Neural cell (in vitro differentiated cells): ENCODE measurements at regions not wholly inside any gene's neighbourhood (a gene's known extent, or its start where the extent isn't known, plus 50 kb on each side); places are given as distances from the start of the nearest gene placed in this dataset.

ENCODE experiments used
- H2AFZ ChIP-seq: fragments of 200-600, 300-800 bp; sonication (generic), shearing (Covaris generic); 2 replicates; pipeline ENCODE4 v1.6.0; 2014; ENCODE audit warnings: low read depth, mild to moderate bottlenecking, antibody characterized with exemption, low read length, moderate library complexity
- H3F3A ChIP-seq: fragments of 200-600 bp; shearing (Covaris generic); 2 replicates; pipeline ENCODE4 v1.6.1; 2016; ENCODE audit warnings: mild to moderate bottlenecking, moderate library complexity, mixed read lengths, antibody characterized with exemption, low read length; ENCODE audit not compliant: insufficient read depth, poor library complexity, severe bottlenecking
- H3K27ac ChIP-seq: fragments of 200-600, 300-800 bp; sonication (generic), shearing (Covaris generic); 2 replicates; pipeline ENCODE4 v1.5.1; 2014; ENCODE audit warnings: mild to moderate bottlenecking, low read length, moderate library complexity
- H3K27me3 ChIP-seq: fragments of 300-800, 200-600 bp; sonication (generic), shearing (Covaris generic); 2 replicates; pipeline ENCODE4 v1.6.0; 2014; ENCODE audit warnings: mild to moderate bottlenecking, low read depth, low read length, moderate library complexity; ENCODE audit not compliant: insufficient read depth
- H3K36me3 ChIP-seq: fragments of 300-800, 200-600 bp; sonication (generic), shearing (Covaris generic); 2 replicates; pipeline ENCODE4 v1.5.1; 2014; ENCODE audit warnings: mild to moderate bottlenecking, antibody characterized with exemption, low read length, moderate library complexity; ENCODE audit not compliant: insufficient read depth
- H3K4me2 ChIP-seq: fragments of 300-800, 200-600 bp; sonication (generic), shearing (Covaris generic); 2 replicates; pipeline ENCODE4 v1.6.0; 2014; ENCODE audit warnings: mild to moderate bottlenecking, low read length
- H3K4me3 ChIP-seq: fragments of 300-800, 200-600 bp; sonication (generic), shearing (Covaris generic); 2 replicates; pipeline ENCODE4 v1.5.1; 2014; ENCODE audit warnings: mild to moderate bottlenecking, low read length, moderate library complexity
- H3K79me2 ChIP-seq: fragments of 200-600 bp; shearing (Covaris generic); replicated peaks from 2 replicates; pipeline ENCODE4 v1.6.0; 2014; ENCODE audit warnings: mild to moderate bottlenecking, low read length, moderate library complexity; ENCODE audit not compliant: insufficient read depth
- H3K9ac ChIP-seq: fragments of 300-800, 200-600 bp; sonication (generic), shearing (Covaris generic); 2 replicates; pipeline ENCODE4 v1.6.1; 2016; ENCODE audit warnings: mild to moderate bottlenecking, low read length, mixed read lengths
- H3K9me2 ChIP-seq: fragments of 200-600 bp; shearing (Covaris generic); 2 replicates; pipeline ENCODE4 v1.6.1; 2016; ENCODE audit warnings: mild to moderate bottlenecking, low read length, mixed read lengths; ENCODE audit not compliant: insufficient read depth
- H3K9me3 ChIP-seq: fragments of 200-600, 300-800 bp; sonication (generic), shearing (Covaris generic); 2 replicates; pipeline ENCODE4 v1.6.1; 2016; ENCODE audit warnings: mild to moderate bottlenecking, mixed run types, low read length, moderate library complexity, mixed read lengths
- H4K20me1 ChIP-seq: fragments of 200-600 bp; shearing (Covaris generic); 2 replicates; pipeline ENCODE4 v1.6.1; 2016; ENCODE audit warnings: mild to moderate bottlenecking, mixed run types; ENCODE audit not compliant: insufficient read depth
- CTCF ChIP-seq: fragments of 450-650 bp; IDR thresholded peaks from 2 replicates; pipeline ENCODE4 v1.5.1; 2014; ENCODE audit warnings: antibody characterized with exemption, mild to moderate bottlenecking, moderate library complexity; ENCODE audit not compliant: poor library complexity, severe bottlenecking
- EP300 ChIP-seq: fragments of 450-650 bp; conservative IDR thresholded peaks from 2 replicates; pipeline ENCODE4 v1.6.1; 2014; ENCODE audit warnings: antibody characterized with exemption, mild to moderate bottlenecking, moderate library complexity; ENCODE audit not compliant: poor library complexity, severe bottlenecking
- EZH2 ChIP-seq: fragments of 200-600, 300-800 bp; shearing (Covaris generic), sonication (generic); IDR thresholded peaks from 2 replicates; pipeline ENCODE4 v1.6.1; 2014; ENCODE audit warnings: antibody characterized with exemption, low read length, borderline replicate concordance, mild to moderate bottlenecking; ENCODE audit not compliant: insufficient read depth, poor library complexity, severe bottlenecking
- MXI1 ChIP-seq: fragments of 450-650 bp; conservative IDR thresholded peaks from 2 replicates; pipeline ENCODE4 v1.6.1; 2014; ENCODE audit warnings: antibody characterized with exemption, mild to moderate bottlenecking; ENCODE audit not compliant: poor library complexity, severe bottlenecking
- POLR2AphosphoS5 ChIP-seq: IDR thresholded peaks from 2 replicates; pipeline ENCODE4 v1.6.1; 2012
- RAD21 ChIP-seq: fragments of 450-650 bp; conservative IDR thresholded peaks from 2 replicates; pipeline ENCODE4 v1.6.1; 2014; ENCODE audit warnings: antibody characterized with exemption, mild to moderate bottlenecking, moderate library complexity
- SMC3 ChIP-seq: fragments of 450-650 bp; conservative IDR thresholded peaks from 2 replicates; pipeline ENCODE4 v1.6.1; 2014; ENCODE audit warnings: antibody characterized with exemption, mild to moderate bottlenecking, moderate library complexity; ENCODE audit not compliant: poor library complexity
- TAF1 ChIP-seq: IDR thresholded peaks from 2 replicates; pipeline ENCODE4 v1.6.1; 2012; ENCODE audit warnings: low read depth
- TF ChIP-seq, protein P1 (sequence below): IDR thresholded peaks from 2 replicates; pipeline ENCODE4 v1.6.1; 2012; ENCODE audit warnings: borderline replicate concordance

- Histone ChIP-seq H3K4me2 (no peak overlapping the region), H4K20me1 (no peaks in the 10 kb centered on the region), H3F3A (no peaks in the 10 kb centered on the region), H3K27me3 (no peaks in the 10 kb centered on the region), H3K9me2 (no peaks in the 10 kb centered on the region), H3K4me3 (no peak overlapping the region), H3K79me2 (no peaks in the 10 kb centered on the region), H2AFZ (no peak overlapping the region), H3K9ac (no peak overlapping the region), H3K27ac (no peak overlapping the region), H3K36me3 (no peaks in the 10 kb centered on the region), H3K9me3 (no peaks in the 10 kb centered on the region)
- TF ChIP-seq CTCF (no peak), EZH2 (no peak), MXI1 (no peak), POLR2AphosphoS5 (no peak), SMC3 (no peak), TAF1 (no peak), EP300 (no peak), RAD21 (no peak)
- TF ChIP-seq, protein P1, sequence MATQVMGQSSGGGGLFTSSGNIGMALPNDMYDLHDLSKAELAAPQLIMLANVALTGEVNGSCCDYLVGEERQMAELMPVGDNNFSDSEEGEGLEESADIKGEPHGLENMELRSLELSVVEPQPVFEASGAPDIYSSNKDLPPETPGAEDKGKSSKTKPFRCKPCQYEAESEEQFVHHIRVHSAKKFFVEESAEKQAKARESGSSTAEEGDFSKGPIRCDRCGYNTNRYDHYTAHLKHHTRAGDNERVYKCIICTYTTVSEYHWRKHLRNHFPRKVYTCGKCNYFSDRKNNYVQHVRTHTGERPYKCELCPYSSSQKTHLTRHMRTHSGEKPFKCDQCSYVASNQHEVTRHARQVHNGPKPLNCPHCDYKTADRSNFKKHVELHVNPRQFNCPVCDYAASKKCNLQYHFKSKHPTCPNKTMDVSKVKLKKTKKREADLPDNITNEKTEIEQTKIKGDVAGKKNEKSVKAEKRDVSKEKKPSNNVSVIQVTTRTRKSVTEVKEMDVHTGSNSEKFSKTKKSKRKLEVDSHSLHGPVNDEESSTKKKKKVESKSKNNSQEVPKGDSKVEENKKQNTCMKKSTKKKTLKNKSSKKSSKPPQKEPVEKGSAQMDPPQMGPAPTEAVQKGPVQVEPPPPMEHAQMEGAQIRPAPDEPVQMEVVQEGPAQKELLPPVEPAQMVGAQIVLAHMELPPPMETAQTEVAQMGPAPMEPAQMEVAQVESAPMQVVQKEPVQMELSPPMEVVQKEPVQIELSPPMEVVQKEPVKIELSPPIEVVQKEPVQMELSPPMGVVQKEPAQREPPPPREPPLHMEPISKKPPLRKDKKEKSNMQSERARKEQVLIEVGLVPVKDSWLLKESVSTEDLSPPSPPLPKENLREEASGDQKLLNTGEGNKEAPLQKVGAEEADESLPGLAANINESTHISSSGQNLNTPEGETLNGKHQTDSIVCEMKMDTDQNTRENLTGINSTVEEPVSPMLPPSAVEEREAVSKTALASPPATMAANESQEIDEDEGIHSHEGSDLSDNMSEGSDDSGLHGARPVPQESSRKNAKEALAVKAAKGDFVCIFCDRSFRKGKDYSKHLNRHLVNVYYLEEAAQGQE: no peak
Observed at GRCh38 chr10:57113545-57113944, 752.5 kb upstream of the ZWINT start.

- H3K9me3 ChIP-seq: no peaks in the 10 kb centered on the region
- H4K20me1 ChIP-seq: no peaks in the 10 kb centered on the region
- H3K4me2 ChIP-seq: no peak overlapping the region
- H2AFZ ChIP-seq: no peak overlapping the region
- H3K36me3 ChIP-seq: no peaks in the 10 kb centered on the region
- no peak overlapping the region for H3K27ac ChIP-seq
- H3K4me3 ChIP-seq: no peak overlapping the region
- H3F3A ChIP-seq: no peaks in the 10 kb centered on the region
- no peak overlapping the region for H3K9ac ChIP-seq
- no peak for TF ChIP-seq EZH2
- TF ChIP-seq SMC3: no peak
- TF ChIP-seq RAD21: no peak
- no peak for TF ChIP-seq EP300
- TF ChIP-seq TAF1: no peak
- no peak for TF ChIP-seq MXI1
- TF ChIP-seq POLR2AphosphoS5: no peak
- TF ChIP-seq, protein P1: no peak
- TF ChIP-seq CTCF: no peak
- H3K79me2 ChIP-seq: no peaks in the 10 kb centered on the region
- no peaks in the 10 kb centered on the region for H3K27me3 ChIP-seq
- H3K9me2 ChIP-seq: no peaks in the 10 kb centered on the region
Observed at GRCh38 chr10:57102236-57102635, 741.2 kb upstream of the ZWINT start.
